ENCODE measurements at regions not wholly inside any gene's neighbourhood (a gene's known extent, or its start where the extent isn't known, plus 50 kb on each side); places are given as distances from the start of the nearest gene placed in this dataset.
"Not testable (repeated sequence)": the region's sequence is repeated elsewhere in the genome, so short reads cannot be mapped to it uniquely, and the experiment has no call there.

- H3K4me3 Mint-ChIP-seq; H3K36me3 Mint-ChIP-seq (ENCODE audit: low read depth); ATAC-seq; POLR2A ChIA-PET; H3K27me3 Mint-ChIP-seq; H3K27ac Mint-ChIP-seq; DNase-seq; intact Hi-C loops (cut with micrococcal nuclease); CTCF ChIA-PET; H3K9me3 Mint-ChIP-seq; H3K4me1 Mint-ChIP-seq (ENCODE audit: low read depth): not testable (repeated sequence)
These were observed 315.0 kb upstream of the PLGLB2 start for GRCh38 chr2:87432711-87433453.

- POLR2A ChIA-PET; DNase-seq; H3K4me3 Mint-ChIP-seq; H3K9me3 Mint-ChIP-seq; H3K36me3 Mint-ChIP-seq (ENCODE audit: low read depth); intact Hi-C loops (cut with micrococcal nuclease); H3K4me1 Mint-ChIP-seq (ENCODE audit: low read depth); H3K27me3 Mint-ChIP-seq; H3K27ac Mint-ChIP-seq; CTCF ChIA-PET: not testable (repeated sequence)
- ATAC-seq = peak; percentile 20
These were observed 311.9 kb upstream of the PLGLB2 start for GRCh38 chr2:87436007-87436406.

- H3K4me3 Mint-ChIP-seq = not testable (repeated sequence)
These were observed 310.1 kb upstream of the PLGLB2 start for GRCh38 chr2:87437701-87438260.

GRCh38 chr2:87438780-87439454, 309.0 kb upstream of the PLGLB2 start:
- intact Hi-C loops (cut with micrococcal nuclease); H3K27me3 Mint-ChIP-seq; H3K9me3 Mint-ChIP-seq; CTCF ChIA-PET; H3K36me3 Mint-ChIP-seq (ENCODE audit: low read depth); H3K4me3 Mint-ChIP-seq; POLR2A ChIA-PET; DNase-seq; ATAC-seq; H3K27ac Mint-ChIP-seq: not testable (repeated sequence)
- peaks cover 21% of the 10 kb centered on the region for H3K4me1 Mint-ChIP-seq (ENCODE audit: low read depth)

More at GRCh38 chr2:87437701-87438260, 310.1 kb upstream of the PLGLB2 start:
- DNase-seq; CTCF ChIA-PET; intact Hi-C loops (cut with micrococcal nuclease); ATAC-seq; H3K27ac Mint-ChIP-seq; H3K9me3 Mint-ChIP-seq; H3K27me3 Mint-ChIP-seq; H3K36me3 Mint-ChIP-seq (ENCODE audit: low read depth); POLR2A ChIA-PET: not testable (repeated sequence)
- peaks cover 13% of the 10 kb centered on the region for H3K4me1 Mint-ChIP-seq (ENCODE audit: low read depth)

GRCh38 chr2:87439617-87440204, 308.2 kb upstream of the PLGLB2 start:
- H3K27ac Mint-ChIP-seq; DNase-seq; H3K36me3 Mint-ChIP-seq (ENCODE audit: low read depth); CTCF ChIA-PET; H3K27me3 Mint-ChIP-seq; H3K4me3 Mint-ChIP-seq; intact Hi-C loops (cut with micrococcal nuclease); ATAC-seq; POLR2A ChIA-PET; H3K9me3 Mint-ChIP-seq: not testable (repeated sequence)
- H3K4me1 Mint-ChIP-seq (ENCODE audit: low read depth) = peaks cover 24% of the 10 kb centered on the region

GRCh38 chr2:87440650-87441049, 307.2 kb upstream of the PLGLB2 start:
- H3K27ac Mint-ChIP-seq; H3K36me3 Mint-ChIP-seq (ENCODE audit: low read depth); H3K4me3 Mint-ChIP-seq; H3K27me3 Mint-ChIP-seq; DNase-seq; CTCF ChIA-PET; ATAC-seq; intact Hi-C loops (cut with micrococcal nuclease); H3K9me3 Mint-ChIP-seq; POLR2A ChIA-PET: not testable (repeated sequence)
- peaks cover 28% of the 10 kb centered on the region for H3K4me1 Mint-ChIP-seq (ENCODE audit: low read depth)

GRCh38 chr2:87441375-87441774, 306.5 kb upstream of the PLGLB2 start:
- H3K9me3 Mint-ChIP-seq; ATAC-seq; intact Hi-C loops (cut with micrococcal nuclease); H3K27ac Mint-ChIP-seq; CTCF ChIA-PET; POLR2A ChIA-PET; H3K4me3 Mint-ChIP-seq; H3K27me3 Mint-ChIP-seq; H3K36me3 Mint-ChIP-seq (ENCODE audit: low read depth): not testable (repeated sequence)
- peak; percentile 8 for DNase-seq
- H3K4me1 Mint-ChIP-seq (ENCODE audit: low read depth) = peaks cover 30% of the 10 kb centered on the region

- H3K4me3 Mint-ChIP-seq = not testable (repeated sequence)
These were observed 304.8 kb upstream of the PLGLB2 start for GRCh38 chr2:87442983-87443577.

GRCh38 chr2:87444951-87445350, 302.9 kb upstream of the PLGLB2 start:
- H3K9me3 Mint-ChIP-seq; H3K27ac Mint-ChIP-seq; H3K4me3 Mint-ChIP-seq; CTCF ChIA-PET; POLR2A ChIA-PET; intact Hi-C loops (cut with micrococcal nuclease); H3K36me3 Mint-ChIP-seq (ENCODE audit: low read depth); H3K27me3 Mint-ChIP-seq; DNase-seq; ATAC-seq: not testable (repeated sequence)
- peaks cover 30% of the 10 kb centered on the region for H3K4me1 Mint-ChIP-seq (ENCODE audit: low read depth)

More at GRCh38 chr2:87442983-87443577, 304.8 kb upstream of the PLGLB2 start:
- H3K4me1 Mint-ChIP-seq (ENCODE audit: low read depth) = peaks cover 30% of the 10 kb centered on the region
- peak; percentile 68 for DNase-seq
- intact Hi-C loops (cut with micrococcal nuclease); H3K9me3 Mint-ChIP-seq; H3K27me3 Mint-ChIP-seq; CTCF ChIA-PET; POLR2A ChIA-PET; H3K36me3 Mint-ChIP-seq (ENCODE audit: low read depth): not testable (repeated sequence)
- peak overlapping the region; percentile 84 for H3K27ac Mint-ChIP-seq
- peak; percentile 84 for ATAC-seq

GRCh38 chr2:87445613-87446312, 302.1 kb upstream of the PLGLB2 start:
- H3K27me3 Mint-ChIP-seq; H3K4me3 Mint-ChIP-seq; H3K36me3 Mint-ChIP-seq (ENCODE audit: low read depth); H3K27ac Mint-ChIP-seq; DNase-seq; CTCF ChIA-PET; H3K9me3 Mint-ChIP-seq; intact Hi-C loops (cut with micrococcal nuclease); POLR2A ChIA-PET: not testable (repeated sequence)
- H3K4me1 Mint-ChIP-seq (ENCODE audit: low read depth) = peaks cover 30% of the 10 kb centered on the region
- ATAC-seq = peak; percentile 67

- H3K9me3 Mint-ChIP-seq; POLR2A ChIA-PET; H3K27ac Mint-ChIP-seq; intact Hi-C loops (cut with micrococcal nuclease); CTCF ChIA-PET; H3K36me3 Mint-ChIP-seq (ENCODE audit: low read depth); H3K4me3 Mint-ChIP-seq; H3K27me3 Mint-ChIP-seq: not testable (repeated sequence)
- DNase-seq (peak; percentile 21), ATAC-seq (peak; percentile 32)
- H3K4me1 Mint-ChIP-seq (ENCODE audit: low read depth) = peaks cover 27% of the 10 kb centered on the region
These were observed 301.6 kb upstream of the PLGLB2 start for GRCh38 chr2:87446313-87446696.
